PC-3 (cell line): ENCODE measurements at regions not wholly inside any gene's neighbourhood (a gene's known extent, or its start where the extent isn't known, plus 50 kb on each side); places are given as distances from the start of the nearest gene placed in this dataset.

Experiments used
- ATAC-seq: fragments of 200-7000 bp; cut with Tn5 transposase; 2 replicates; pipeline ENCODE4 v1.9.1; 2020; ENCODE audit warnings: mild to moderate bottlenecking, moderate library complexity
- BruUV-seq: library from RNA; stranded (reverse); fragments of 400-500 nt; replicated peaks from 2 replicates; lab custom pipeline; 2021; lab: Mats Ljungman, UMichigan
- CTCF ChIA-PET: fragments of 300-600 bp; sonication (Branson Sonifier 250); formaldehyde crosslinking; loops from one replicate; lab custom pipeline; 2022; ENCODE audit warnings: antibody characterized with exemption; lab: Charles Lee
- POLR2A ChIA-PET: fragments of 300-600 bp; sonication (Branson Sonifier 250); formaldehyde crosslinking; loops from one replicate; lab custom pipeline; 2022; ENCODE audit warnings: antibody characterized with exemption; ENCODE audit not compliant: unreplicated experiment; lab: Charles Lee
- DNase-seq: peaks from one replicate; pipeline ENCODE4 v3.0.0-alpha.2; 2015
- H2AFZ ChIP-seq: fragments of 300-600 bp; sonication (generic); 2 replicates; pipeline ENCODE4 v1.6.0; 2016; ENCODE audit warnings: antibody characterized with exemption, low read length
- H3F3A ChIP-seq: fragments of 300-600 bp; sonication (generic); one replicate; pipeline ENCODE4 v1.6.0; 2017; ENCODE audit warnings: antibody characterized with exemption, low read length, control low read depth, mild to moderate bottlenecking; ENCODE audit not compliant: unreplicated experiment
- H3K27ac ChIP-seq: fragments of 300-600 bp; sonication (generic); 2 replicates; pipeline ENCODE4 v1.5.1; 2016; ENCODE audit warnings: mild to moderate bottlenecking, low read length
- H3K27me3 ChIP-seq: fragments of 300-600 bp; sonication (generic); 2 replicates; pipeline ENCODE4 v1.6.1; 2016; ENCODE audit warnings: low read length, mixed read lengths
- H3K36me3 ChIP-seq: fragments of 300-600 bp; sonication (generic); 2 replicates; pipeline ENCODE4 v1.6.1; 2016; ENCODE audit warnings: low read depth, mixed run types, low read length, mixed read lengths
- H3K4me1 ChIP-seq: fragments of 300-600 bp; sonication (generic); 2 replicates; pipeline ENCODE4 v1.5.1; 2016; ENCODE audit warnings: low read length; ENCODE audit not compliant: insufficient read depth
- H3K4me2 ChIP-seq: fragments of 300-600 bp; sonication (generic); 2 replicates; pipeline ENCODE4 v1.6.0; 2016; ENCODE audit warnings: low read length
- H3K4me3 ChIP-seq: fragments of 300-600 bp; sonication (generic); 2 replicates; pipeline ENCODE4 v1.5.1; 2016; ENCODE audit warnings: mild to moderate bottlenecking, low read length, mixed read lengths
- H3K79me2 ChIP-seq: fragments of 300-600 bp; sonication (generic); 2 replicates; pipeline ENCODE4 v1.6.1; 2017; ENCODE audit warnings: low read length, mixed read lengths
- H3K9ac ChIP-seq: fragments of 300-600 bp; sonication (generic); 2 replicates; pipeline ENCODE4 v1.6.0; 2016; ENCODE audit warnings: mild to moderate bottlenecking, low read length
- H3K9me2 ChIP-seq: fragments of 300-600 bp; sonication (generic); replicated peaks from 2 replicates; pipeline ENCODE4 v1.6.1; 2016; ENCODE audit warnings: mixed run types, low read length, mixed read lengths
- H3K9me3 ChIP-seq: fragments of 300-600 bp; sonication (generic); 2 replicates; pipeline ENCODE4 v1.6.1; 2016; ENCODE audit warnings: low read length, mixed read lengths
- H4K20me1 ChIP-seq: fragments of 300-600 bp; sonication (generic); 2 replicates; pipeline ENCODE4 v1.6.1; 2016; ENCODE audit warnings: low read length, mixed read lengths
- EZH2 ChIP-seq: fragments of 300-600 bp; sonication (generic); IDR thresholded peaks from one replicate; pipeline ENCODE4 v1.6.1; 2017; ENCODE audit warnings: antibody characterized with exemption, mild to moderate bottlenecking, low read length; ENCODE audit not compliant: unreplicated experiment
- EZH2phosphoT487 ChIP-seq: fragments of 300-600 bp; sonication (generic); IDR thresholded peaks from 2 replicates; pipeline ENCODE4 v1.6.1; 2018; ENCODE audit warnings: mild to moderate bottlenecking, antibody characterized with exemption, low read length, borderline replicate concordance
- intact Hi-C: fragments of 100-400 bp; cut with micrococcal nuclease; formaldehyde crosslinking; loops from 2 replicates; pipeline ENCODE4 v1.9.0; 2023
- TF ChIP-seq, protein P1 (sequence below): fragments of 300-600 bp; sonication (generic); conservative IDR thresholded peaks from 2 replicates; pipeline ENCODE4 v1.5.1; 2017; ENCODE audit warnings: antibody characterized with exemption, low read depth, mild to moderate bottlenecking, low read length

DNA sequence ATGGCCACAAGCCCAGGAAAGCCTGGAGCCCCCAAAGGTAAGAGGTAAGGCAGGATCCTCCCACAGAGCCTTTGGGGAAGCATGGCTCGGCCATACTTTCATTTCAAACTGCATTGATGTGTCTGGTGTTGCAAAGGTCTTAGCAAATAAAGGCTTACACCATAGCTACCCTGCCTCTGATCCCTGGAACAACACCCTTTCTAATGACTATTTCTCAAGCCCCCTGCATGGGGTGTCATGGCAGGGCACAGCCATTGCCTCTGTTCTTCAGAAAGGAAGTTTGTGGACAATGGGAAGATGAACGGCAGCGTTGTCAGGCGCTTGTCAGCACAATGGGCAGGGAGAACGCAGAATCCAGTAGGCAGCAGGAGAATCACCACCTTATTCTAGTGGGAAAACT, 435.0 kb upstream of the SMIM21 start:
- no peak overlapping the region for H3K27ac ChIP-seq
- no peak for DNase-seq
- no peaks in the 10 kb centered on the region for H4K20me1 ChIP-seq
- H3K36me3 ChIP-seq = no peaks in the 10 kb centered on the region
- H3K79me2 ChIP-seq = no peaks in the 10 kb centered on the region
- no TSS peak for BruUV-seq
- no peaks in the 10 kb centered on the region for H3K9me3 ChIP-seq
- no peak overlapping the region for H3K4me2 ChIP-seq
- ATAC-seq = no peak
- intact Hi-C loops = no loop called here
- ChIA-PET POLR2A (no interaction called here), CTCF (no interaction called here)
- no peaks in the 10 kb centered on the region for H3K4me1 ChIP-seq
- H3K9ac ChIP-seq = no peak overlapping the region
- TF ChIP-seq EZH2 (no peak), EZH2phosphoT487 (no peak)
- TF ChIP-seq, protein P1, sequence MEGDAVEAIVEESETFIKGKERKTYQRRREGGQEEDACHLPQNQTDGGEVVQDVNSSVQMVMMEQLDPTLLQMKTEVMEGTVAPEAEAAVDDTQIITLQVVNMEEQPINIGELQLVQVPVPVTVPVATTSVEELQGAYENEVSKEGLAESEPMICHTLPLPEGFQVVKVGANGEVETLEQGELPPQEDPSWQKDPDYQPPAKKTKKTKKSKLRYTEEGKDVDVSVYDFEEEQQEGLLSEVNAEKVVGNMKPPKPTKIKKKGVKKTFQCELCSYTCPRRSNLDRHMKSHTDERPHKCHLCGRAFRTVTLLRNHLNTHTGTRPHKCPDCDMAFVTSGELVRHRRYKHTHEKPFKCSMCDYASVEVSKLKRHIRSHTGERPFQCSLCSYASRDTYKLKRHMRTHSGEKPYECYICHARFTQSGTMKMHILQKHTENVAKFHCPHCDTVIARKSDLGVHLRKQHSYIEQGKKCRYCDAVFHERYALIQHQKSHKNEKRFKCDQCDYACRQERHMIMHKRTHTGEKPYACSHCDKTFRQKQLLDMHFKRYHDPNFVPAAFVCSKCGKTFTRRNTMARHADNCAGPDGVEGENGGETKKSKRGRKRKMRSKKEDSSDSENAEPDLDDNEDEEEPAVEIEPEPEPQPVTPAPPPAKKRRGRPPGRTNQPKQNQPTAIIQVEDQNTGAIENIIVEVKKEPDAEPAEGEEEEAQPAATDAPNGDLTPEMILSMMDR = no peak
- peaks cover 70% of the 10 kb centered on the region for H3K27me3 ChIP-seq
- no peaks in the 10 kb centered on the region for H3F3A ChIP-seq
- H3K4me3 ChIP-seq = no peak overlapping the region
- H2AFZ ChIP-seq = no peak overlapping the region
- H3K9me2 ChIP-seq = no peaks in the 10 kb centered on the region

DNA sequence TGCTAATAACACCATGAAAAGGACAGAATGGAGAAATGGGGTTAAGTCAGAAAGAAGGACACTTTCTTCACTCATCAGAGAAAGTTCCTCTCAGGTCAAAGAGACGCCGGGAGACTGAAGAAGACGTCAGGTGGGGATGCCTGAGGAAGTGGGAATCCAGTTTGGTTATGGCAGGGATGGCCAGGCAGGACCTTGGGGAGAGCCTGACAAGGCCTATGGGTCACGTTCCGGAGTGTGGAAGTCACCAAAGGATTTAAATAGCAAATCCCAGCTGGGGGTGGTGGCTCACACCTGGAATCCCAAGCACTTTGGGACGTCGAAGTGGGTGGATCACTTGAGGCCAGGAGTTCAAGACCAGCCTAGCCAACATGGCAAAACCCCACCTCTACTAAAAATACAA, 432.7 kb upstream of the SMIM21 start:
- intact Hi-C loops = no loop called here
- no peak for DNase-seq
- no peaks in the 10 kb centered on the region for H3K79me2 ChIP-seq
- BruUV-seq = no TSS peak
- no peaks in the 10 kb centered on the region for H3K9me3 ChIP-seq
- POLR2A ChIA-PET = no interaction called here
- H2AFZ ChIP-seq = no peak overlapping the region
- no peak overlapping the region for H3K27ac ChIP-seq
- no peak overlapping the region for H3K4me3 ChIP-seq
- H3K4me2 ChIP-seq = no peak overlapping the region
- peaks cover 57% of the 10 kb centered on the region for H3K27me3 ChIP-seq
- no peaks in the 10 kb centered on the region for H3K4me1 ChIP-seq
- H3K9ac ChIP-seq = no peak overlapping the region
- no peaks in the 10 kb centered on the region for H4K20me1 ChIP-seq
- H3K36me3 ChIP-seq = no peaks in the 10 kb centered on the region
- CTCF ChIA-PET = no interaction called here
- TF ChIP-seq, protein P1 = no peak
- TF ChIP-seq EZH2phosphoT487 (no peak), EZH2 (no peak)
- H3F3A ChIP-seq = no peaks in the 10 kb centered on the region
- no peak for ATAC-seq
- no peaks in the 10 kb centered on the region for H3K9me2 ChIP-seq

DNA sequence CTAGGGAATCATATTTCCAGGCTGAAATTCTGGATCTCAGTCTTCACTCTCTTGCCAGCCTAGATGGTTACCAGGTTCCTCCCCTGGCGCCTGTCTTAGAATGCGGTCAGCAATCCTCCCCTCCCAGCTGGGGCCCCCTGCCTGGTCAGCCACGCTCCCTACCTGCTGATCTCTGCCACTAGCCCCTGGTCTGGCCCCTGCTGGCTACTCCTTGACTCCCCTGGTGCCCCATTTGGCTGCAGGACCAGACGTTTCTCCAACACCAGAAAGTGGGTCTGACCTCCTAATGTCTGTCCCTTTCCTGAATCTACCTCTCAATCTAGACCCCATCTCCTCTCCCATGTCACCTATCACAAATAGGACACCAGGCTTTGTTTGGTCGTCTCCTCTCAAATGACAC, 432.0 kb upstream of the SMIM21 start:
- no peak overlapping the region for H3K9ac ChIP-seq
- H4K20me1 ChIP-seq = no peaks in the 10 kb centered on the region
- no TSS peak for BruUV-seq
- ChIA-PET POLR2A (no interaction called here), CTCF (no interaction called here)
- H2AFZ ChIP-seq = no peak overlapping the region
- TF ChIP-seq EZH2phosphoT487 = no peak
- TF ChIP-seq EZH2 = no peak
- TF ChIP-seq, protein P1 = no peak
- no peak for ATAC-seq
- H3F3A ChIP-seq = no peaks in the 10 kb centered on the region
- H3K9me2 ChIP-seq = no peaks in the 10 kb centered on the region
- H3K79me2 ChIP-seq = no peaks in the 10 kb centered on the region
- intact Hi-C loops = no loop called here
- no peak overlapping the region for H3K4me2 ChIP-seq
- no peak overlapping the region for H3K4me3 ChIP-seq
- H3K27ac ChIP-seq = no peak overlapping the region
- DNase-seq = no peak
- no peaks in the 10 kb centered on the region for H3K36me3 ChIP-seq
- no peaks in the 10 kb centered on the region for H3K4me1 ChIP-seq
- no peaks in the 10 kb centered on the region for H3K9me3 ChIP-seq
- peaks cover 50% of the 10 kb centered on the region for H3K27me3 ChIP-seq
